ENCODE measurements at regions not wholly inside any gene's neighbourhood (a gene's known extent, or its start where the extent isn't known, plus 50 kb on each side); places are given as distances from the start of the nearest gene placed in this dataset.

DNA sequence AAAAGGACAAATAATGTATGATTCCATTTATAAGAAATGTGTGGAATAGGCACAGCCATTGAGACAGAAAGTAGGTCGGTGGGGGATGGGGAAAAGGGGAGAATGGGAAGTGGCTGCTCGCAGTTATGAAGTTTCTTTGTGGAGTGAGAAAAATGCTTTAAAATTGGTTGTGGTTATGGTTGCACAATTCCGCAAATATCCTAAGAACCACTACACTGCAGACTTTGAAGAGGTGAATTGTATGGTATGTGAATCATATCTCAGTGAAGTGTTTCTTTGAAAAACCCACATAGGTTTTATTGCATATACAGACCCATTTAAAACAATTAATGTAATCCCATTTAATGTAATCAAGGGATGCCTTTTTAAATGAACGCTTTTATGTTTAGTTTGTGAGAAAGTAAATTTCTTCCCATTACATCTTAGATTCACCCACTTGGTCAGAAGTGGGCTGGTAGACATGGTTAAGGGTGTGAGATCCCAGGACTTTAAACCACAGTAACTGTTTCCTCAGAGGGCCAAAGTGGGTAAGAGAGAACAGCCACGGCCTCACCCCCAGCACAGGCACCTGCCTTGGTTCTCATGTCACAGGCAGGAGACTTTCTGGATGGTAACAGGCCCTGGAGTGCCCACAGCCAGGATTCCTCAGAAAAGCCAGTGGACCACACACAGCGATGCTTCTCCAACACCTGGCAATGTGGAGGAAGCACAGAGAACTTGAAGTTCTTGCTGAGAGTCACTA is 119.3 kb upstream of the GJB6 start:
- Histone ChIP-seq H3K27me3 (no peaks in the 10 kb centered on the region), H3K27ac (no peak overlapping the region), H3K4me1 (no peaks in the 10 kb centered on the region), H3K9me3 (no peaks in the 10 kb centered on the region), H3K36me3 (no peaks in the 10 kb centered on the region), H3K4me3 (no peak overlapping the region)
- TF ChIP-seq, protein P1, sequence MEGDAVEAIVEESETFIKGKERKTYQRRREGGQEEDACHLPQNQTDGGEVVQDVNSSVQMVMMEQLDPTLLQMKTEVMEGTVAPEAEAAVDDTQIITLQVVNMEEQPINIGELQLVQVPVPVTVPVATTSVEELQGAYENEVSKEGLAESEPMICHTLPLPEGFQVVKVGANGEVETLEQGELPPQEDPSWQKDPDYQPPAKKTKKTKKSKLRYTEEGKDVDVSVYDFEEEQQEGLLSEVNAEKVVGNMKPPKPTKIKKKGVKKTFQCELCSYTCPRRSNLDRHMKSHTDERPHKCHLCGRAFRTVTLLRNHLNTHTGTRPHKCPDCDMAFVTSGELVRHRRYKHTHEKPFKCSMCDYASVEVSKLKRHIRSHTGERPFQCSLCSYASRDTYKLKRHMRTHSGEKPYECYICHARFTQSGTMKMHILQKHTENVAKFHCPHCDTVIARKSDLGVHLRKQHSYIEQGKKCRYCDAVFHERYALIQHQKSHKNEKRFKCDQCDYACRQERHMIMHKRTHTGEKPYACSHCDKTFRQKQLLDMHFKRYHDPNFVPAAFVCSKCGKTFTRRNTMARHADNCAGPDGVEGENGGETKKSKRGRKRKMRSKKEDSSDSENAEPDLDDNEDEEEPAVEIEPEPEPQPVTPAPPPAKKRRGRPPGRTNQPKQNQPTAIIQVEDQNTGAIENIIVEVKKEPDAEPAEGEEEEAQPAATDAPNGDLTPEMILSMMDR (IDR thresholded peaks at IDR 0.05) = no peak
- TF ChIP-seq POLR2A (IDR thresholded peaks at IDR 0.05) = no peak
- intact Hi-C loops (cut with DNase I; ENCODE audit: low total_unique reads) = no loop called here
- no peak for DNase-seq

DNA sequence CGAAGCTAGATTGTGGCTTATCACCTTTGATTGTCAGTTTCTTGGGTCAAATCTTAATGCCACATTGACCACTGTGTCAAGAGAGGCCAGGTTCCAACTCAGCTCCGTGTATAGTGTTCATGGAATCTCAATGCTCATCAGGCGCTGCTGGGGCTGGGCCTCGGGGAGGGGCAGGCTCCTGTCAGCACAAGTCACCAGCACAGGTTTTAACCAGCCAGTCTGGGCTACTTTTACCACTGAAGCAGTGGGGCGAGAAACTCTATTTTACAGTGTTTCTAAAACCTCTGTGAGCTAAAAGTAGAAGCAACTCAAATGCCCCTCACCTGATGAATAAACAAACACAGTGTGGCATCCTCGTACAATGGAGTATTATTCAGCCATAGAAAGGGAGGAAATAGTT is 118.7 kb upstream of the GJB6 start:
- H3K27ac ChIP-seq = no peak overlapping the region
- H3K9me3 ChIP-seq = no peaks in the 10 kb centered on the region
- H3K36me3 ChIP-seq = no peaks in the 10 kb centered on the region
- no peak for DNase-seq
- no peak overlapping the region for H3K4me3 ChIP-seq
- intact Hi-C loops (cut with DNase I; ENCODE audit: low total_unique reads) = no loop called here
- no peaks in the 10 kb centered on the region for H3K27me3 ChIP-seq
- no peaks in the 10 kb centered on the region for H3K4me1 ChIP-seq
- no peak for TF ChIP-seq POLR2A (IDR thresholded peaks at IDR 0.05)
- TF ChIP-seq, protein P1 (IDR thresholded peaks at IDR 0.05) = no peak

DNA sequence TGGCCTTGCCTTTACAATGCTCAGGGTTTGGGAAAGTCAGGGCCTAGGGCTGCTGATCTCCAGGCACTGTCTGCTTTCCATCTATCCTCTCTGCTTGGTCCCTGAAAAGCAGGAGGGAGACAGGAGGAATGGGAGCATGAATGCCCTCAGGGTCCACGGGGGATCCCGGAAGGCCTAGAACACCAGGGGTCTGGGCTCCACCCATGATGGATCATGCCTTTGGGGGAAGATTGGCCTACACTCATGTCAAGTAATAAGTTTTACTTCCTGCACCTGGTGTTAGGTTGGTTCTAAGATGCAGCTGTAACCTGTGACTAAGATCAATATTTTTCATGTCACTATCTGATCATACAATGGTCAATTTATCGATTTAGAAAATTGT is 118.3 kb upstream of the GJB6 start:
- Histone ChIP-seq H3K4me3 (no peak overlapping the region), H3K4me1 (no peaks in the 10 kb centered on the region), H3K9me3 (no peaks in the 10 kb centered on the region), H3K36me3 (no peaks in the 10 kb centered on the region), H3K27me3 (no peaks in the 10 kb centered on the region), H3K27ac (no peak overlapping the region)
- intact Hi-C loops (cut with DNase I; ENCODE audit: low total_unique reads) = no loop called here
- TF ChIP-seq, protein P1 (IDR thresholded peaks at IDR 0.05) = no peak
- no peak for TF ChIP-seq POLR2A (IDR thresholded peaks at IDR 0.05)
- no peak for DNase-seq

DNA sequence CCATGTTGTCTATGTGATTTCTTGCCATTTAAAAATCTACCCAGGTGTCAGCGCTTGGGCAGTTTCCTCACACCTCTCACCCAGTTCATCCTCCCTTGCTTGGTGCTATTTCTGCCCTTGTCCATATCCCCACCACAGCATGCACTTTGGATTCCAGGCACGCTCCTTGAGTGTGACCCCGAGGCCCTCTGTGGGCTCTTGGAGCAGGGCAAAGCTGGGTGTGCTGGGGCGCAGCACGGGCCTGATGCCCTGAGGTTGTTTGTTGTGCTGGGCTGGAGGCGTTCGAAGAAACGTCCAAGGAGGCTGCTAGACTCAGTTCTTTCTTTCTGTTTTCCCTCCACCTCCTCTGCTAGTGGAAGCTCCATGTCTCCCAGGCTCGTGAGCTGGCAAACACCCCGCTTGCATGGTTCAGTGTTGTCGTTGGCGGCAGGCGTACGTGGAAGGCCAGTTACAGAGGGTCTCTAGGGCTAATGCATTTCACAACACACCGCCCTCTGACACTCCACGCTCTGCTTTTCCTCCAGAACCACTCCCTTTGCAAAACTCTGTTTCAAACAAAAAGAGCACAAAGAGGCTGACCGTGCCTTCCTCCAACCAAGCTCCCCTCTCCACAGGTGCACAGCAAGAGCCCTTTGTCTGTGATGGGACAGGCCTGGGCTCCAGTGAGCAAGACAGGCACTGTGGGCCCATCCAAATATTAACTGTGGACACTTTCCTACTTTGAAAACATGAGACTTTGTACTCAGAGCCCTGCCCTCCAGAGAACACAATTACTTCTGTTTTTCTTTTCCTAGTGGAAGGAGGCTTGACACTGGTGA is 117.7 kb upstream of the GJB6 start:
- no peaks in the 10 kb centered on the region for H3K27me3 ChIP-seq
- no peak overlapping the region for H3K27ac ChIP-seq
- H3K4me3 ChIP-seq = no peak overlapping the region
- H3K9me3 ChIP-seq = no peaks in the 10 kb centered on the region
- no peak for DNase-seq
- H3K4me1 ChIP-seq = no peaks in the 10 kb centered on the region
- no peaks in the 10 kb centered on the region for H3K36me3 ChIP-seq
- intact Hi-C loops (cut with DNase I; ENCODE audit: low total_unique reads) = no loop called here
- TF ChIP-seq, protein P1 (IDR thresholded peaks at IDR 0.05) = no peak
- TF ChIP-seq POLR2A (IDR thresholded peaks at IDR 0.05) = no peak

All from uterus (tissue), 3 donors.